H54 (cell line): ENCODE measurements at regions not wholly inside any gene's neighbourhood (a gene's known extent, or its start where the extent isn't known, plus 50 kb on each side); places are given as distances from the start of the nearest gene placed in this dataset.

ENCODE experiments used
- DNase-seq: peaks from one replicate; pipeline ENCODE4 v3.0.0; 2011; ENCODE audit warnings: low spot score, mixed read lengths; ENCODE audit not compliant: insufficient read length
- FAIRE-seq: peaks from 3 replicates; lab custom pipeline; 2011; peaks lifted over from hg19 to GRCh38; lab: Jason Lieb, UNC
- POLR2A ChIP-seq: IDR thresholded peaks from 2 replicates; pipeline ENCODE4 v1.6.1; 2011; ENCODE audit warnings: low read depth, mild to moderate bottlenecking, low read length

GRCh38 chr4:125365731-125366130 lies 51.0 kb downstream of the FAT4 start:
- DNase-seq (no peak), FAIRE-seq (no peak)
- TF ChIP-seq POLR2A, result no peak

- no peak for FAIRE-seq
- no peak for TF ChIP-seq POLR2A
These were observed 53.4 kb downstream of the FAT4 start for GRCh38 chr4:125368146-125368545.

GRCh38 chr4:125368671-125369081 lies 53.9 kb downstream of the FAT4 start:
- TF ChIP-seq POLR2A, result no peak
- peak; percentile 2 for DNase-seq
- FAIRE-seq, result no peak

More at GRCh38 chr4:125368146-125368545, 53.4 kb downstream of the FAT4 start:
- no peak for DNase-seq

- TF ChIP-seq POLR2A, result no peak
- FAIRE-seq, result peak; percentile 30
- DNase-seq, result no peak
These were observed 54.3 kb downstream of the FAT4 start for GRCh38 chr4:125369098-125369497.

- TF ChIP-seq POLR2A, result no peak
- DNase-seq, result no peak
- FAIRE-seq, result no peak
These were observed 55.7 kb downstream of the FAT4 start for GRCh38 chr4:125370478-125370877.

- TF ChIP-seq POLR2A, result no peak
- DNase-seq, result no peak
- FAIRE-seq, result no peak
These were observed 68.2 kb downstream of the FAT4 start for GRCh38 chr4:125382995-125383394.

- no peak for TF ChIP-seq POLR2A
- FAIRE-seq (no peak), DNase-seq (no peak)
These were observed 73.0 kb downstream of the FAT4 start for GRCh38 chr4:125387770-125388169.

GRCh38 chr4:125388613-125389012 lies 73.9 kb downstream of the FAT4 start:
- TF ChIP-seq POLR2A, result no peak
- FAIRE-seq (no peak), DNase-seq (no peak)

GRCh38 chr4:125389713-125390112 lies 75.0 kb downstream of the FAT4 start:
- no peak for TF ChIP-seq POLR2A
- FAIRE-seq (peak; percentile 89), DNase-seq (no peak)

GRCh38 chr4:125390126-125390525 lies 75.4 kb downstream of the FAT4 start:
- peak; percentile 48 for FAIRE-seq
- peak; percentile 3 for DNase-seq
- TF ChIP-seq POLR2A, result no peak

- FAIRE-seq, result no peak
- no peak for DNase-seq
- no peak for TF ChIP-seq POLR2A
These were observed 76.0 kb downstream of the FAT4 start for GRCh38 chr4:125390727-125391126.

- DNase-seq (no peak), FAIRE-seq (no peak)
- no peak for TF ChIP-seq POLR2A
These were observed 77.9 kb downstream of the FAT4 start for GRCh38 chr4:125392694-125393093.

- DNase-seq (no peak), FAIRE-seq (no peak)
- no peak for TF ChIP-seq POLR2A
These were observed 79.1 kb downstream of the FAT4 start for GRCh38 chr4:125393825-125394224.

GRCh38 chr4:125397226-125397625 lies 82.5 kb downstream of the FAT4 start:
- FAIRE-seq, result no peak
- no peak for DNase-seq
- TF ChIP-seq POLR2A, result no peak

GRCh38 chr4:125398263-125399002 lies 83.7 kb downstream of the FAT4 start:
- TF ChIP-seq POLR2A, result no peak
- no peak for DNase-seq
- no peak for FAIRE-seq
